Skin of body (tissue), 1 donor: ENCODE measurements at regions not wholly inside any gene's neighbourhood (a gene's known extent, or its start where the extent isn't known, plus 50 kb on each side); places are given as distances from the start of the nearest gene placed in this dataset.
A peak's percentile ranks its signal among the peaks of the same experiment; 100 is the strongest.

Experiments used
- DNase-seq: peaks from one replicate; lab custom pipeline; 2025; lab: John Stamatoyannopoulos, UW

- DNase-seq: no peak
Measured at GRCh38 chr2:198441901-198442300, 637.5 kb downstream of the PLCL1 start.

GRCh38 chr2:198441246-198441645, 636.9 kb downstream of the PLCL1 start:
- DNase-seq: no peak

- DNase-seq: no peak
Measured at GRCh38 chr2:198440833-198441232, 636.4 kb downstream of the PLCL1 start.

- no peak for DNase-seq
Measured at GRCh38 chr2:198438331-198438730, 633.9 kb downstream of the PLCL1 start.

- no peak for DNase-seq
Measured at GRCh38 chr2:198424112-198424511, 619.7 kb downstream of the PLCL1 start.

DNA sequence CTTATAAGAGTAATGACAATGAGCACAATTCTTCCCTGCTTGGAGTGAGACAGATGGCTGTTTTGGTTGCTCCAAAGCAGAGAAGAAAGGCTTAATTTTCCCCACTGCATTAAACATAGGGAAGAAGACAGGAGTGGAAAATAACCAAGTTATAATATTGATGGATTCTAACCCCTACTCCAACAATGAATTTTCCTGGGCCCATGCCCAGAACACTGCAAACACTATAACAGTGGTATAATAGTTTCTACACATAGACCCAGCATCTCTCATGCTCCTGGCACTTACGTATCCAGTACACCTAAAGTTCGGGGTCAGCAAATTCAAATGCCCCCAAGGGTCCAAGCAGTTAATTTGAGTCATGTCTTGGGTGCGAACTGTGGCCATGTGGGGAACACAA, 613.4 kb downstream of the PLCL1 start:
- no peak for DNase-seq

GRCh38 chr2:198414976-198415375, 610.6 kb downstream of the PLCL1 start:
- DNase-seq: no peak

DNA sequence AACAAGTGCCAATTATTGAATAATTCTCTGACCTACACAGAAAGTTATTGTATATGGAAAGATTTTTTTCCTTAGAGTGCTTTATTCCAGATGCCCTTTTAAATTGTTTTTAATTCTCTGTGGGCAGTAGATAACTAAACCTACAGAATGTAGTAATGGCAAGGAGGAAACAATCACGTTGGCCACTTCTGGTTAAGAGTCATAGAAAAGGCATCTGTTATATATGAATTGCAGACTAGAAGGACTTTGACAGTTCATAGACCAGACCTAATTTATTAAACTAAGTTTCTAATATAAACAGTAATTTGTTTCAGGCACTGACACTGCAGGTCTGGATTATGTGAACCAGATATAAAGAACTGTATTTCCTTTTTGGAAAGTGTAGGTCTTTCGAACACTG, 607.5 kb downstream of the PLCL1 start:
- no peak for DNase-seq

DNA sequence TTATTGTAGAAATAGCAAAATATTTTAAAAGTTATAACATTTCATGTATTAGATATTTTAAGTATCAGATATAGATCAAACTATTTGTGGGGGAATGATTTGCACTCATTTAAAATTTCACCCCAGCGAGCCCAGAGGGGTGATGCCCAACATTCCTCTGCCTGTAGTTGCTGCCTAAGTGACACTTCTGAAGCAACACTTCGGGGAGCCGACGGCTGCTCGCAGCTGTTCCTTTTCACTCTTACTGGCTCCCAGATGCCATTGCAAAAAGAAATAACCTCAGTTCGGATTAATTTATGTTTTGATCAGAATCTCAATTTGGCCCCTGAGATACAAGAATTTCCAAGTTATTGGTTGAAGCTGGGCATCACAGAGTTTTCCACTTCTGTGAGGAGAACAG, 603.8 kb downstream of the PLCL1 start:
- DNase-seq: no peak

- no peak for DNase-seq
Measured at GRCh38 chr2:198405311-198405710, 600.9 kb downstream of the PLCL1 start.

- DNase-seq: no peak
Measured at GRCh38 chr2:198401644-198402043, 597.3 kb downstream of the PLCL1 start.

DNA sequence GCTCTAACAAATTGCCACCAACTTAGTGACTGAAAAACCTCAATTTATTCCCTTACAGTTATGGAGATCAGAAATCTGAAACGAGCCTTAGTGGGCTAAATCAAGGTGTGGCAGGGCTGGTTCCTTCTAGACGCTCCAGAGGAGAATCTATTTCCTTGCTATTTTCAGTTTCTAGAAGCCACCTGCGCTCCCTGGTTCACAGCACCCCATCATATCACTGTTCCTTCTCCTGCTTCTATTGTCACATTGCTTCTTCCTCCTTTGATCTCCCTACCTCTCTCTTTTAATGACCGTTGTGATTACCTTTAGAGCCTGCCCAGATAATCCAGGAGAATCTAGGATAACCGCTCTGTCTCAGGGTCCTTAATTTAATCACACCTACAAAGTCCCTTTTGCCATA, 596.6 kb downstream of the PLCL1 start:
- DNase-seq: no peak

- no peak for DNase-seq
Measured at GRCh38 chr2:198394208-198394607, 589.8 kb downstream of the PLCL1 start.

DNA sequence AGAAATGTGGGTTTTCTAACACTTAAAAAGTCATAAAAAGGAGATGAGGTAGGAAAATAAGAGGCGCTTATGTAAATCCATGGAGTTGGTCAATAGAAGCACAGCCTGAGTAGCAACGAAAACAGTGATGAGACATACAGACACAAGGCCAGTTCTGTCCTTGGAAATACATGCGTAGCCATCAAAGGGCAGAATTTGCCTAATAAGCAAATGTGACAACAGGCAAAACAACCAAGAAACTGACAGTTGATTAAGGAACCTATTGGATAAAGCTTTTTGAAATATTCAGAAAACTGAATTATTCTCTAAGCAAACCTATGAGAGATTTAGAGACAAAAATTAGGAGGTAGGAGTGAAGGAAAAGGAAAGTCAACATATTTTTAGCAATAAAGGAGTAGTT, 586.3 kb downstream of the PLCL1 start:
- DNase-seq: no peak

GRCh38 chr2:198387677-198388076, 583.3 kb downstream of the PLCL1 start:
- DNase-seq: no peak

- no peak for DNase-seq
Measured at GRCh38 chr2:198385856-198386255, 581.5 kb downstream of the PLCL1 start.

DNA sequence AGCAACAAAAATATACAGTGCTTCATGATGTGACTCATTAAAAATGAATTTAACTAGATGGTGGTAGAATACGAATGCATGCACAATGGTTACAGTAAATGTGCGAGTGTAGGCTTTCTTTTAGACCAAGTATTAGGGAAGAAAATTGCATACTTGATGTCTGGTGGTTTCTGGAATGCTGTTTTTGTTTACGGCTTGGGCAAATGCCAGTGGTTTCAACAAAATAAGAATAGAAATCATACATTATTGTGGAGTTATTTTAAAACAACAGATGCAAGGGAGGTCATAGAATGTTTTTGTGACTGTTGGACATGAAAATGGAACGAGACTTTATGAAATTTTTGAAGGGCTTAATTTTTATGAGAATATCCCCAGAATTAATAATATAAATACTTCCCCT, 580.9 kb downstream of the PLCL1 start:
- DNase-seq: no peak

GRCh38 chr2:198383392-198383791, 579.0 kb downstream of the PLCL1 start:
- DNase-seq: no peak

DNA sequence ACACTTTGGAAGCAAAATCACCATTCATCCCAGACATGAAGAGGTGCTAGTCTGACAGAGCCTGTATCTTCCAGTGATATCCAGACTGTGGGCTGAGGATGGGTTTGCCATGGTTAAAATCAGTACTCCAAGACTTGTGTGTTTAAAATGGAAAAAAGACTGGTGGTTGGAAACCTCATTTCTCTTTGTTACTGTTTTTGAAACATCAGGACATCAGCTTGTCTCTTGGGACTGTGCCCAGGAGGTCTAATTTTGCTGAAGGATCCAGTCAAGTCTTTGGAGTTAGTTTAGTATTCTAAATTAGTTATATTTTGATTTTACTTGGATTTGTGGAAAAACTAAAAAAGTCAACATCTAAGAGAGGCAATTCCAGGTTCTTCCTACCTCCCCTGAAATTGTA, 578.4 kb downstream of the PLCL1 start:
- no peak for DNase-seq

DNA sequence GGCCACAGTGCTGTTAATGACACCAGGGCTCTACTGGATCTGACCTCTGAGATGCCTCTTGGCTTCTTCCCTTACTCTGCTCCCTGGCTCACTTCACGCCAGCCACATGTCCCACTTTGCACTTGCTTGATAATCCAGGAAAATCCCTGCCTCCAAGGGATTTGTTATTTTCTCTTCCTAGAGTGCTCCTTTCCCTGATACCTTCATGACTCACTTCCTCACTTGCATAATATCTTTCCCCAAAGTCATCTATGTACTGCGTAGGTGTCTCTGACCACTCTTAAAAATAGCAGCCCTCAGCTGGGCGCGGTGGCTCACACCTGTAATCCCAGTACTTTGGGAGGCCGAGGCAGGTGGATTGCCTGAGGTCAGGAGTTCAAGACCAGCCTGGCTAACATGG, 572.3 kb downstream of the PLCL1 start:
- DNase-seq: no peak

- DNase-seq: no peak
Measured at GRCh38 chr2:198375083-198375410, 570.7 kb downstream of the PLCL1 start.

- peak; percentile 58 for DNase-seq
Measured at GRCh38 chr2:198374375-198375082, 570.1 kb downstream of the PLCL1 start.

- peak; percentile 78 for DNase-seq
Measured at GRCh38 chr2:198371921-198372543, 567.6 kb downstream of the PLCL1 start.

DNA sequence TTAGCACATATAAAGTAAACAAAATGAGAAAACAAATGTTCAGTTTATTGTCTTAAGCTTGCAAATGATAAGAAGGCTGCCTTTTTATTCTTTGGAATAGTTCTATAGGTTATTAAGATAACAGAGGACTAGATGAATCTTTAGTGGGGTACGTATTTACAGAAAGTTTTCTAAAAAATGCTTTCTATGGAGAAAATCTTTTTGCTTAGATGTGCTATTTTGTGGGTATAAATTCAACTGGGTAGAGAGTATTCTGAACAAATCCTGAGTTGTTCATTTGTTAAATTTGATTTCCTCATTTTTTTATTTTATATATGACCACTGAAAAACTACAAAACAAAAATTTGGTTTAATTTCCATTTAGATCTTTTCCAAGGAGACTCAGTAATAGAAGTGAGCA, 566.9 kb downstream of the PLCL1 start:
- DNase-seq: no peak
